ENCODE measurements at regions not wholly inside any gene's neighbourhood (a gene's known extent, or its start where the extent isn't known, plus 50 kb on each side); places are given as distances from the start of the nearest gene placed in this dataset.

- DNase-seq (ENCODE audit: low read depth in 2 of 2) = no peak
These were observed 312.3 kb upstream of the KCNJ16 start for GRCh38 chr17:69762766-69763165.

GRCh38 chr17:69763503-69763902 is 311.5 kb upstream of the KCNJ16 start:
- DNase-seq (ENCODE audit: low read depth in 2 of 2) = peak in 1 of 2 experiments; percentile 6

DNA sequence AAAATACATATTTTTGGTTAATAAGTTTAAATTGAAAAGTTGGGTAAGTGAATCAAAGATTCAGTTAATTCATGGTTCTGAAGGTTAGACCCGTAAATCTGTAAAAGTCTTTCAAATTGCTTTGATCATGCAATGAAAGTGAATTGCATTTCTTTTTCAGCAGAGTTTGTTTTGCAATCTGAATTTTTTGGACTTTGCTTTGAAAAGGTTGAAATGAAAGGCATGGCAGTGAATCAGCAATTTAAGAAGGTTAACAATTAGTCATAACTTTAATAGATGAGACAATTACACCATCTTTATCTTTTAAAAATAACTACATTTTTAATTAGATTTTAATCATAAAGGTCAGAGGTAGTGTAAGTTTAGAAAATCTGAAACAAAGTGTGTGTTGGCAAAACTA is 310.9 kb upstream of the KCNJ16 start:
- DNase-seq (ENCODE audit: low read depth in 2 of 2) = no peak

- no peak for DNase-seq (ENCODE audit: low read depth in 2 of 2)
These were observed 306.0 kb upstream of the KCNJ16 start for GRCh38 chr17:69769050-69769449.

DNA sequence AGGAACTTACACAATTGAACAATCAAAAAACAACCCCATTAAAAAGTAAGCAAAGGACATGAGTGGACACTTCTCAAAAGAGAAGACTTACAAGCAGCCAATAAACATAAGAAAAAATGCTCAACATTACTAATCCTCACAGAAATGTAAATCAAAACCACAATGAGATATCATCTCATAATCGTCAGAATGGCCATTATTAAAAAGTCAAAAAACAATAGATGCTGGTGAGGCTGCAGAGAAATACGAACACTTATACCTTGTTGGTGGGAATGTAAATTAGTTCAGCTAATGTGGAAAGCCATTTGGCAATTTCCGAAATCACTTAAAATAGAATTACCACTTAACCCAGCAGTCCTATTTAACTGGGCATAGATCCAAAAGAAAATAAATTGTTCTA is 301.9 kb upstream of the KCNJ16 start:
- DNase-seq (ENCODE audit: low read depth in 2 of 2) = no peak

DNA sequence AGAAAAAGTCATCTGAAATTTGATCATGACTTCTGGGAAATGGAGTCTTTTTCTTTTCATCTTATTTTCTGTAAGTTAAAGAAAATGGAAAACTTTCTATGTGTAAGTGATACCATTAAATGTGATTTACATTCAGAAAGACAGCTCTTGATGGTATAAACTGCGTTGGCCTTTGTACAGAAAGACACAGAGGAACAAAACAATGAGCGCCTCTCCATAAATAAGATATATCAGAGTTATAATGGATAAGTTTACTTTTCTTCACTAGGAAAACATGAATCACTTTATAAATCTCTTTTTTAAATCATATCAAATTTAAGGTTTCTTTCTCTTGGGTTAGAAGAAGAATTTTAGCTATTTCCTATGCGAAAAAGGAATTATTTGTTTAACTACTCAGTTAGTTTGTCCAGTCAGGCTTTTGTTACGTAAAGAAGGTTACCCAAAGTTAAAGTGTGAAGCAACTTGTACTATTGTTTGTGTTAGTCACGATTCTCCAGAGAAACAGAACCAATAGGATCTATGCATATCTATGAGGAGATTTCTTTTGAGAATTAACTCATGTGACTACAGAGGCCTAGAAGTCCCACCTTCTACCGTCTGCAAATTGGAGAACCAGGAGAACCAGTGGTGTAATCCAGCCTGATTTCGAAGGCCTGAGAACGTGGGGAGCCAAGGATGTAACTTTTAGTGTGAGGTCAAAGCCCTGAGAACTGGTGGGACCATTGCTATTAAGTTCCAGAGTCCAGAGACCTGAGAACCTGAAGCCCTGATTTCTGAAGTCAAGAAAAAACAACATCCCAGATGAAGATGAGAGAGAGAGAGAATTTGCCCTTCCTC is 295.4 kb upstream of the KCNJ16 start:
- DNase-seq (ENCODE audit: low read depth in 2 of 2) = no peak

- no peak for DNase-seq (ENCODE audit: low read depth in 2 of 2)
These were observed 291.2 kb upstream of the KCNJ16 start for GRCh38 chr17:69783865-69784264.

GRCh38 chr17:69788957-69789356 is 286.1 kb upstream of the KCNJ16 start:
- no peak for DNase-seq (ENCODE audit: low read depth in 2 of 2)

DNA sequence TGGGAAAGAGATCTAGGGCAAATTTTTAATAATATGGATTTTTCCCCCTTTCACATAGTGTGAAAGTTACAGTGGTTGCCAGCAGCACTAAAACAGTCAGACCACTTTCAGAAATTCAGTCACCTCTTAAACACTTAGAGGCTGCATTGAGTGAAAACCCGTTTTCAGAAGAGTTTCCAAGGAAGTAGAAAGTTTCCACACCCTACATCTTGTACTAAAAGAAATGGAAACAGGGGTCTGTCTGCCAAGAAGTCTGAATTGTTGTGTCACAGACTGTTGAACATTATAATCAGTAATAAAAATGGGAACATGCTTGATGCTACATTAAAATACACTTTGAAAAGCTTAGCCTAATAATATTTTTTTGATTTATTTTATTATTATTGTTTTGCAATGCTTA is 278.9 kb upstream of the KCNJ16 start:
- DNase-seq (ENCODE audit: low read depth in 2 of 2) = no peak

DNA sequence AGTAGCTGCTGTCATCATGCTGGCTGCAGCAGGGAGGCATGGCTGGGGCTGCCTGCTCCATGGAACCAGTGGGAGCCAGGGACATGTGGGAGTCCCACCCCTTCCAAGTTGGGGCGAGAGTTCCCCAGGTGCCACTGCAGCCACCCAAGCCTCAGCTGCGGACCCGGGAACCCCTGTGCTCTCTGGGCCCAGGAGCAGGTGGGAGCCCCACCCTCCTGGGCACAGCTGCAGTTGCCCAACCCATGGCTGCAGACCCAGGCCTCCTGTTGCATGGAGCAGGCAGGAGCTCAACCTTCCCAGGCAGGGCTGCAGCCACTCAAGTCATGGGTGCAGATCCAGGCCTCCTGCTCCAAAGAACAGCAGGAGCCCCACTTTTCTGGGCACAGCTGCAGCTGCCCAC is 274.2 kb upstream of the KCNJ16 start:
- no peak for DNase-seq (ENCODE audit: low read depth in 2 of 2)

- no peak for DNase-seq (ENCODE audit: low read depth in 2 of 2)
These were observed 273.7 kb upstream of the KCNJ16 start for GRCh38 chr17:69801368-69801767.

GRCh38 chr17:69802045-69802740 is 272.8 kb upstream of the KCNJ16 start:
- DNase-seq (ENCODE audit: low read depth in 2 of 2) = no peak

GRCh38 chr17:69809331-69809730 is 265.7 kb upstream of the KCNJ16 start:
- DNase-seq (ENCODE audit: low read depth in 2 of 2) = no peak

DNA sequence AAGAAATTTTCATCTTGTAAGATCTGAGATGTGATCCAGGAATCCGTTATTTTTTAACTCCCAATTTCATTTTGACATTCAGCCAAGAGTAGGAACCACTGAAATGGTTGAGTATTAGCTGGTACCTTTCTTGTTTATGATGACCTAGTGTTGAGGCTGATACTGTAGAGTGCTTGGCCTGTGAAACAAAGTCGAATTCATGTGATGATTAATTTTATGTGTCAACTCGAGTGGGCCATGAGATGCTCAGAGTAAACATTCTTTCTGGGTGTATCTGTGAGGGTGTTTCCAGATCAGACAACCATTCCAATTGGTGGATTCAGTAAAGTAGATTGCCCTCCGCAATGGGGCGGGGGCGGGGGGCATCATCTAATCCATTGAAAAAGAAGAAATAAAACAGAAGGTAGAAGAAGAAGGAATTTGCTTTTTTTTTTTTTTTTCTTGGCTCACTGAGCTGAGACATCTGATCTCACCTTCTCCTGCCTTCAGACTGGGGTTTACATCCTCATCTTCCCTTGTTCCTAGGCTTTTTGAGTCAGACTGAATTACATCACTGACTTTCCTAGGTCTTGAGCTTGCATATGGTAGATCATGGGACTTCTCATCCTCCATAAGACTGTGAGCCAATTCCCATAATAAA is 264.6 kb upstream of the KCNJ16 start:
- no peak for DNase-seq (ENCODE audit: low read depth in 2 of 2)

- DNase-seq (ENCODE audit: low read depth in 2 of 2) = no peak
These were observed 262.7 kb upstream of the KCNJ16 start for GRCh38 chr17:69812240-69812837.

- DNase-seq (ENCODE audit: low read depth in 2 of 2) = no peak
These were observed 261.0 kb upstream of the KCNJ16 start for GRCh38 chr17:69814031-69814430.

DNA sequence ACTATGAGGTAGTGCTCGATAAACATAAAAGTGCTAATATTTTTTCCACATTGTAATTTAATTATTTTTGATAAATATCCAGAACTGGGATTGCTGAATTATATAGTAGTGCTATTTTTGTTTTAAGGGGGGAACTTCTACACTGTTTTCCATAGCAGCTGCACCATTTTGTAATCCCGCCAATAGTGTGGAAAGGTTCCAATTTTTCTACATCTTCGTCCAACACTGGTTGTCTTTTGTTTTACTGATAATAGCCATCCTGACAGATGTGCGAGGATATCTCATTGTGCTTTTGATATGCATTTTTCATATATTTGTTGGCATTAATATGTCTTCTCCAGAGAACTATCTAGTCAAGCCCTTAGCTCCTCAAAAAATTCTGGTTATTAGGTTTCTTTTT is 259.6 kb upstream of the KCNJ16 start:
- no peak for DNase-seq (ENCODE audit: low read depth in 2 of 2)

- no peak for DNase-seq (ENCODE audit: low read depth in 2 of 2)
These were observed 256.6 kb upstream of the KCNJ16 start for GRCh38 chr17:69818467-69818866.

DNA sequence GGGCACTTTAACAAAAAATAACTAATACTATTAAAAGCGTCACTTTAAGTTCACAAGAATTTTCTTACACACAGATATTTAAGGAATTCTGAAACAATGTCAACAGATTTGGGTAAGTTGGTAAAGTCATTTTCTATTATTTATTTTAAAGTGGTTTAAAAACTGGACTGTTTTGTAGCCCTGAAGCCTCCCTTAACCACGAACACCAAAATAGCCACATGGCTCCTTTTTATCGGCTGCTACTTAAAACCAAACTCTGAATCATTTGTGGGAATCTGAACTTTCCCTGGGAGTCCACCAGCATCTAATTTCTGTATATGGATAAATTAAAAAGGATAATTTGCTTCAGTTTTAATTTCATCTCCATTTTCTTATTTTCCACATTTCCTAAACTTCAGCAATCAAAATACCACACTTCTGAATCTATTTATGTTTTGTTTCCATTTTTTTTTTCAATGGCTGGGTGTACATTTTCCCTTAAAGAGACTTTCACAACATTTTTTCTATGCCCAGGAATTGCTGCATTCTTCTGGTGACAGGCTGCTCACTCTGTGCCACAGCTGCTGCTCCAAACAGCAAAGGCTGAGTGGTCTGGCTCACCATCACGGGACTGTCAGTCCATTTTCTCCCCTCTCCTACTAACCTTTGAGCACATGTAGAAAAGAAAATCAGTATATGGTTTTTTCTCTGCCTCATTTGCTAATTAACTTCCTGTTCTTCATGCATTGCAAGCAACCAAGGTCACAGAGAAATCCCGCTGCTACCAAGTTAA is 255.5 kb upstream of the KCNJ16 start:
- DNase-seq (ENCODE audit: low read depth in 2 of 2) = peak; percentile 22 to 24

DNA sequence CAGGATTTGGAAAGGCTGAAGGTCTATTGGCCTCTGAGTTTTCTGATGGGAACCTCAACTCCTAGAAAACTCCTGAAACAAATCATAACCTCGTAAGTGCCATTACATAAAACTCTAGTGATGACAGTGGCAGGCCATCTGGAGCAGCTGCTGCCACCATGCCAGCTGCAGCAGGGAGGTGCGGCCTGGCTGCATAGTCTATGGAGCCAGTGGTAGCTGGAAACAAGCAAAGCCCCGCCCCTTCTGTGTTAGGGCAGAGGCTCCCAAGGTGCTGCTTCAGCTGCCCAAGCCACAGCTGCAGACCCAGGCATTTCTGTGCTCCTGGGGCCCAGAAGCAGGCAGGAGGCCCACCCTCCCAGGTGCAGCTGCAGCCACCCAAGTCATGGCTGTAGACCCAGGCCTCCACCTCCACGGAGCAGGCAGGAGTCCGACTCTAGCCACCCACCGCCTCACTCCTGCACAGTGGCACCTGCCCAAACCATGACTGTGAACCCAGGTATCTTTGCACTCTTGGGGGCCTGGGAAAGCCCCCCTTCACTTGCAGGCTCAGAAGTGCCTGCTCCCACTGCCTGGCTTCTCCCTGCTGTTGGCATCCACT is 254.1 kb upstream of the KCNJ16 start:
- DNase-seq (ENCODE audit: low read depth in 2 of 2) = no peak

GRCh38 chr17:69822314-69822875 is 252.6 kb upstream of the KCNJ16 start:
- no peak for DNase-seq (ENCODE audit: low read depth in 2 of 2)

Data from fibroblast of skin of left quadriceps (primary cell).